A172 (cell line): ENCODE measurements at regions not wholly inside any gene's neighbourhood (a gene's known extent, or its start where the extent isn't known, plus 50 kb on each side); places are given as distances from the start of the nearest gene placed in this dataset.
"Not testable (repeated sequence)": the region's sequence is repeated elsewhere in the genome, so short reads cannot be mapped to it uniquely, and the experiment has no call there.

Experiments
- DNase-seq: peaks from one replicate; pipeline ENCODE4 v3.0.0-alpha.2; 2015; ENCODE audit warnings: low spot score

- no peak for DNase-seq
Measured at GRCh38 chr6:6812427-6812826, 223.9 kb downstream of the LY86 start.

DNA sequence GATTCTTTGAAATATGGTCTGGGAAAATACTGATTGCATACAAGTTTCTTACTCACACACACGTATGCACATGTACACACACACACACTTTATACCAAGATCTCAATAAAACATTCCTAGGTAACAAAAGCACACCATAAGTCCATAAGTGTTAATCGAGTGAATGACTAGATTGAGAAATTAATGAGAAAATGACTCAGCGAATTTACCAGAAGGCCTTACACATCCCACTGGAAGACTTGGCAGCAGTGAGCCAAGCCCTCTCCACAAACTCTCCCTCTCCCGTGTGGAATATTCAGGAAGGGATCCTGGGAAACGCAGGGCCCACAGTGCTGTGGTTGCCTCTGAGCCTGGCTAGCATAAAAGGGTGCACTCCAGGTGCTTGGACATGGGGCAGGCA lies 227.2 kb downstream of the LY86 start:
- DNase-seq, result no peak

- no peak for DNase-seq
Measured at GRCh38 chr6:6816716-6817115, 228.2 kb downstream of the LY86 start.

DNA sequence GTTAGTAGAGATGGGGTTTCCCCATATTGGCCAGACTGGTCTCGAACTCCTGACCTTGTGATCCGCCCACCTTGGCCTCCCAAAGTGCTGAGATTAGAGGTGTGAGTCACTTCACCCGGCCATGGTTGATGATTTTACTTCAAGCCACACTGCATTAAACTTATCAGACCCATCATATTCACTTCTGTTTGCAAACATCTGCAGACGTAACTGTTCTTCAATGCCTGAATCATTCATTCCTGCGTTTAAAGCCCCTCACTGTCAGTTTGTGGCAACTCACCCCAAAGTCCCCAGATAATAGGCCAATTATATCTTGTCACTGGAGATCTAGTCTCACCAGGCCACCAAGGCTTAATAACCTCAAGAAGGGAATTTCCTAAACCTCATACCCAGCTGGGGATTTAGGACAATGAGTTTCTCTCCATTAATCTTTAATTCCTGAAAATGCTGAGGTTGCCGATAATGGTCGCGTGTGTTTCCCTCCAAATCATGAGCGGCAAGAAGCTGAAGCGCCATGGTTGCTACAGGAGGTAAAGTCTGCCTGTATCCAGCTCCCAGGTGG lies 229.6 kb downstream of the LY86 start:
- DNase-seq, result no peak

- DNase-seq, result no peak
Measured at GRCh38 chr6:6820641-6821238, 232.2 kb downstream of the LY86 start.

- DNase-seq, result no peak
Measured at GRCh38 chr6:6821639-6822261, 233.2 kb downstream of the LY86 start.

GRCh38 chr6:6823030-6823429 lies 234.5 kb downstream of the LY86 start:
- DNase-seq, result no peak

GRCh38 chr6:6823568-6824224 lies 235.2 kb downstream of the LY86 start:
- DNase-seq, result no peak

- no peak for DNase-seq
Measured at GRCh38 chr6:6824381-6824780, 235.9 kb downstream of the LY86 start.

DNA sequence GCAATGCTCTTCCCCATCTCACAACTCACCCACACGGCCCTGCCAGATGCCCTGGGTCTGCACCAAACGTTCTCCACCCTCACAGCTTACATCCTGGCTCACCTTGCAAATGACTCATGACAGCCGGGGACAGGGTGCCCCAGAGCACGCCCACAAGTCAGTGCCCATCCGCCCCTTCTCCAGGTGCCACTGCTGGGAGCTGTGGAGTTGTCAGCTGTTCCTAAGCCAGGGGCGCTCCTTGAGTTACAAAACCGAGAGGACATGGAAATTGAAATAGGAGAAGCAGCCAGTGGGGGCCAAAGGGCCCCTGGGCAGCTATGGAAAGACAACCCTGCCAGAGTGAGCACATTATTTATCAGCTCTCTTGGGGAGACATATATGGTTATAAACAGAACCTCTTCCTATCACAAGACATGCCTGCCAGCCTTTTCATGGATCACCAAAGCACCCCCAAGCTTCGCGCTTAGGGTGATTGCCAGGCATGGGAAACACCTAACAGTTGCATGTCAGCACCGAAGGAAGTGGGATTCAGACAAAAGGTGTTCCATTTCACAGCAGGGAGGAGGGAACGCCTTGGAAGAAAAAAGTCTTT lies 236.8 kb downstream of the LY86 start:
- no peak for DNase-seq

- no peak for DNase-seq
Measured at GRCh38 chr6:6826095-6826901, 237.8 kb downstream of the LY86 start.

DNA sequence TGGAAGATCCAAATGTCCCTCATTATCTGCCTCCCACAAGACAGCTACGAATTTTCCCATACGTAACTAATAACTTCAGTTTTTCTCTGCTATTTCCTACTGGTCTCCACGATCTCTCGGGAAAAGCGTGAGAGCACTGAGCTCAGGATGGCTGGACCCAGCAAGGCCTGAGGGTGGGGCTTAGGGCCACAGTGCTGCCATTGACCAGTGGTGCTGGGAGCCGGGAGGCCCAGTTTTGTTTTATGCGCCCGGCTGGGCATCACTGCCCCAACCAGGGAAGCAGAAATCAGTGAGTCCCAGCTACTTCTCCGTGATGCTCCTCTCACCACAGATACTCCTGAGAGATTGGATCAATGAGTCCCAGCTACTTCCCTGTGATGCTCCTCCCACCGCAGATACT lies 238.4 kb downstream of the LY86 start:
- no peak for DNase-seq

- no peak for DNase-seq
Measured at GRCh38 chr6:6829872-6830685, 241.6 kb downstream of the LY86 start.

DNA sequence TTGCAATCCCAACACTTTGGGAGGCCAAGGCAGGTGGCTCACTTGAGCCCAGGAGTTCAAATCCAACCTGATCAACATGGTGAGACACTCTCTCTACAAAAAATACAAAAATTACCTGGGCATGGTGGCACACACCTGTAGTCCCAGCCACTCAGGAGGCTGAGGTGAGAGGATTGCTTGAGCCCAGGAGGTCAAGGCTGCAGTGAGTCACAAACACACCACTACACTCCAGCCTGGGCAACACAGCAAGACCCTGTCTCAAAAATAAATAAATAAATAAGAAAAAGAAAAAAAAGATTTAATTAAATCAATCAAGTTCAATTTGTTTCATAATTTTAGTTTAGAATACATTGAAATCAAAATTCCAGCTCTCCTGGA lies 242.2 kb downstream of the LY86 start:
- not testable (repeated sequence) for DNase-seq

DNA sequence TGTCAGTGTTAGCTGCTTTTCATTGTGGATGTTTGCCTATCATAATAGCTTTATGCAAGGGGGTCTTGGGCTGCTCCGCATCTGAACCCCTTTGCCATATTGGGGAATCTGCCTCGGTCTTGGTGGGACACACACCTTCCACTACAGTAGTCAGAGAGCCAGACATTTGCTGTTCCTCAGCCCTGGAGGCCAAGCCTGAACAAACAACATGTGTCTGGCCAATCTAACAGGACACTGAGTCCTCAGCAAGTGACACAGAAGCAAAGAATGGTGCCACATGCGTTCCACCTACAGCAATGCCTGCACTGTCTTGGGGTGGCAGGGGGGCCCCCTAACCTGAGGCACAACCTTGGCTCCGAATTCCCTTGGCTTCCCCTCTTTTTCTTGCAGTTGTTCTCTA lies 243.9 kb downstream of the LY86 start:
- no peak for DNase-seq

DNA sequence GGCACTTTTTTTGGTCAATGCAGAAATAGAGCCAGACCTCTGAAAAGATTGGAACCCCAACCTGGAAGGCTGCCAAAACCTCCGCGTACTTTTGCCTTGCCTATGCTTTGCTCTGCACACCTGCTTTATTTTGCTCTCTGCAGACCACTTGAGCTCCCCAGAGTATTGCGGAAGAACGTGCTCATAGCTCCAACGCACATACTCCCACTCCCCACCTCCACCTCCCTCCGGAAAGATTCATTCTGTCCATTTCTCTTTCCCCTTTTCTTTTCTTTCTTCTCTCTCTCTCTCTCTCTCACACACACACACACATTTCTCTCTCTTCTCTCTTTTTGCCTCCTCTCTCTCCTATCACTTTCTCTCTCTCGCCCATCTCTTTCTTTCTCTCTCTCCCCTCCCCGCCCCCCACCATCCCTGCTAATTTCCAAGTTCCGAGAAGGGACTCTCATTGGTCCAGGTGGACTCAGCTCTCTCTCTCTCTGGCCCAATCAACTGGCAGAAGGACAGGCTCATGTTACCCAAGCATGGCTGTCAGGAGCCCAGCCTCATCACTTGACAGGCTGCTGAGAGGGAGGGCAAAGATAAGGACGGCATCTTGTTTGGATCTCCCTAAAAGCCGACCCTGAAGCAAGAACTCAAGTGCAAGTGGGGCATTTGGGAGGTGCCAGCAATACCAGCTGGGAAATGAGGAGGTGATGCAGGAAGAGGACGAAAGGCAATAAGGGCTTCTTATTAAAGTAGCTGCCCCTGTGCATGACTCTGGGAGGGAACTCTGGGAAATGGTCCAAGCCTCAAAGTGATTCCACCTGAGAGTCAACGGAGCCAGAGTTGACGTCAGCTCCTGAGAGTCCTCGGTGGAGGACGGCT lies 246.1 kb downstream of the LY86 start:
- no peak for DNase-seq

- DNase-seq, result no peak
Measured at GRCh38 chr6:6835223-6835503, 246.6 kb downstream of the LY86 start.

DNA sequence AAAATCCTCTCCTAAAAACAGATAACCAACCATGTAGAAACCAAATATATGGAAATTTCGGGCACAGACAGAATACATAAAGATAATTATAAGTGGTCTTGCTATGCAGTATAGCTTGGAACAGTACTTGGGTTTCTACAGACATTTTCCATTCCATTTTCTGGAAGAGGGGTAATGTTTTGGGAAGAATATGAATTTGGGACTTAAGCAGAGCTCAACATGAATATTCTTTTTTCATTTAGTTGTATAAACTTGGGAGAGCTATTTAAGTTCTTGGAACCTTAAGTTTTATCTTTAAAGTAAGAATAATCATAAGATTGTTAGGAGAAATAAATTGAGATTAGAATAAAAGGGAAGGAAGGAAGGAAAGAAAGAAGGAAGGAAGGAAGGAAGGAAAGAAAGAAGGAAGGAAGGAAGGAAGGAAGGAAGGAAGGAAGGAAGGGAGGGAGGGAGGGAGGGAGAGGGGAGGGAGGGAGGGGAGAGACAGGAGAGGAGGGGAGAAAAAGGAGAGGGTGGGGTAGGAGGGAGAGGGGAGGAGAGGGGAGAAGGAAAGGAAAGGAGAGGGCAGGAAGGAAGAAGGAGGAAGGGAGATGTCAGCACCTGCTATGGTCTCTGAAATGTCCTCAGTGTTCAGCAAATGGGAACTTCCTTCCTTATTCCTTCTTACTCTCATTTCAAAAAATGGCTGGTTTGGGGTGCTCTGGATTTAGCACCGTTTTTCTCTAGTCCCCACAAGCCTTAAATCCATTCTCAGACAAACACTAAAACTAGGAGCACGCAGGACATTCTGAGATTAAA lies 248.3 kb downstream of the LY86 start:
- DNase-seq, result no peak

DNA sequence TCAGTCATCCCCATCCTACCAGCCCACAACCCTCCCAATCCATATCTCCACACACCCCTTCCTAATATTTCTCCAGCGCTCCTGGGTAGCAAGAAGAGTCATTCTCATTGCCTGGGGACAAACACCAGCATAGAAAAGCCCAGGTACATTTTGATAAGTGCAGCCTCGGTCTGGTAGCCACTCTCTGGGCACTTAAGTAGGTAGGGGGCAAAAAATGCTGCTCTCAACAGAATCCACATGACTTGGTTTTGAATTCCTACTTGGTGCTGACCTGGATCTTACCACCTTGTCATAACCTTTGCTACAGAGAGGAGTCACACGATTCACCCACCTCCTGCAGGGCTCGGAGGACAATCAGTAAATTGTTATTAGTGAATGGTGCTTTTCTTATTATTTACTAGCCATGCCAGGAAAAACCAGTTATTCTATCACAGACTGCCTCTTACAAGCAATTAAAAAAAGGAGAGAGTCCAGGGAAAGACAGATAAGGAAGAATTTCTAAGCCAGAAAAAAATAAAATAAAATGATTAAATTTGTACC lies 249.1 kb downstream of the LY86 start:
- no peak for DNase-seq
